Caco-2 (cell line): ENCODE measurements at regions not wholly inside any gene's neighbourhood (a gene's known extent, or its start where the extent isn't known, plus 50 kb on each side); places are given as distances from the start of the nearest gene placed in this dataset.

Source experiments
- BruUV-seq: library from RNA; stranded (reverse); fragments of 400-500 nt; replicated peaks from 2 replicates; lab custom pipeline; 2021; lab: Mats Ljungman, UMichigan
- CTCF ChIA-PET: fragments of 300-600 bp; sonication (Branson Sonifier 250); formaldehyde crosslinking; loops from one replicate; lab custom pipeline; 2022; ENCODE audit warnings: antibody characterized with exemption; lab: Charles Lee
- POLR2A ChIA-PET: fragments of 300-600 bp; sonication (Branson Sonifier 250); formaldehyde crosslinking; loops from one replicate; lab custom pipeline; 2022; ENCODE audit warnings: antibody characterized with exemption; lab: Charles Lee
- DNase-seq, 2 experiments: peaks; one replicate each; pipeline versions ENCODE4 v3.0.0 to v3.0.0-alpha.2; 2020 to 2022
- H3K27me3 ChIP-seq: replicated peaks from 2 replicates; pipeline ENCODE4 v1.6.0; 2011; ENCODE audit warnings: low read length; ENCODE audit not compliant: control insufficient read depth, insufficient read depth
- H3K36me3 ChIP-seq: 2 replicates; pipeline ENCODE4 v1.5.1; 2011; ENCODE audit warnings: low read length; ENCODE audit not compliant: control insufficient read depth, insufficient read depth
- H3K4me1 ChIP-seq: fragments of 250-450 bp; sonication (Bioruptor Pico); 2 replicates; pipeline ENCODE4 v1.5.1; 2020; ENCODE audit warnings: mild to moderate bottlenecking
- H3K4me3 ChIP-seq: 2 replicates; pipeline ENCODE4 v1.5.1; 2011; ENCODE audit warnings: low read depth, mild to moderate bottlenecking, control low read depth, low read length
- H3K9me3 ChIP-seq: fragments of 250-450 bp; sonication (Bioruptor Pico); 2 replicates; pipeline ENCODE4 v1.5.1; 2020; ENCODE audit warnings: mild to moderate bottlenecking, moderate library complexity
- H3K27ac Mint-ChIP-seq: one replicate; pipeline ENCODE4 v1.8.0; 2022; ENCODE audit warnings: mixed read lengths; ENCODE audit not compliant: unreplicated experiment
- H3K27me3 Mint-ChIP-seq: one replicate; pipeline ENCODE4 v1.8.0; 2022; ENCODE audit warnings: mixed read lengths; ENCODE audit not compliant: insufficient read depth, unreplicated experiment
- H3K36me3 Mint-ChIP-seq: one replicate; pipeline ENCODE4 v1.8.0; 2022; ENCODE audit warnings: mild to moderate bottlenecking, mixed read lengths; ENCODE audit not compliant: insufficient read depth, unreplicated experiment
- H3K4me1 Mint-ChIP-seq: one replicate; pipeline ENCODE4 v1.8.0; 2022; ENCODE audit warnings: low read depth, mixed read lengths; ENCODE audit not compliant: unreplicated experiment
- H3K4me3 Mint-ChIP-seq: one replicate; pipeline ENCODE4 v1.8.0; 2022; ENCODE audit warnings: mild to moderate bottlenecking, moderate library complexity, mixed read lengths; ENCODE audit not compliant: unreplicated experiment
- H3K9me3 Mint-ChIP-seq: one replicate; pipeline ENCODE4 v1.8.0; 2022; ENCODE audit warnings: mixed read lengths; ENCODE audit not compliant: unreplicated experiment
- CTCF ChIP-seq, 2 experiments: fragments of 200-600 bp in 1 of 2; IDR thresholded peaks; 1 replicate in 1 of 2; 2 replicates in 1 of 2; pipeline versions ENCODE4 v1.5.1 to v1.8.0; 2011 to 2022; ENCODE audit warnings: antibody characterized with exemption in 1 of 2, control low read depth in 1 of 2, inconsistent platforms in 1 of 2, low read depth in 1 of 2, low read length in 1 of 2, mild to moderate bottlenecking in 1 of 2, moderate library complexity in 1 of 2; ENCODE audit not compliant: insufficient read depth in 1 of 2, severe bottlenecking in 1 of 2, unreplicated experiment in 1 of 2
- intact Hi-C: fragments of 100-400 bp; cut with micrococcal nuclease; formaldehyde crosslinking; loops from one replicate; pipeline ENCODE4 v1.10.0; 2022; ENCODE audit not compliant: unreplicated experiment

DNA sequence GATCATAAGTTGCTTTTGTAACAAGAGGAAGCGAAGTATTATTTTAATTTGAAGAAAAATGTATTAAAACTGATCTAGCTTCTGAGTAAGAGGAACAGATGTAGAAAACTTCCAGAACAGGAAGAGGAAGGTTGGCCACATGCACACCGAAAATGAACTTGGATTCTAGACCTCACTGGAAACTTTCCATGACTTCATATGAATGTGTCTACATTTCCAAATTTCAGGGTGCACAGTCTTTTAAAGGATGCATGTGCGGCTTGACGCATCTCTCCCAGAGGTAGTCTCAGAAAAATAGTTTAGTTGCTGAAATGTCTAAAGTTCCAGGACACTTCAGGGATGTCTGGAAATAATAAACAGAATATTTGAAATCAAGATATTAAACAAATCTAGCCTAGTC, 275.1 kb upstream of the MYOCD start:
- no TSS peak for BruUV-seq
- no peaks in the 10 kb centered on the region for H3K4me1 ChIP-seq
- H3K9me3 ChIP-seq: no peaks in the 10 kb centered on the region
- POLR2A ChIA-PET: no interaction called here
- Mint-ChIP-seq H3K27ac (no peak overlapping the region), H3K4me3 (no peak overlapping the region), H3K36me3 (no peaks in the 10 kb centered on the region), H3K4me1 (no peaks in the 10 kb centered on the region), H3K27me3 (no peaks in the 10 kb centered on the region), H3K9me3 (no peaks in the 10 kb centered on the region)
- intact Hi-C loops: no loop called here
- no peak for TF ChIP-seq CTCF (IDR thresholded peaks at IDR 0.05; ENCODE audit: insufficient read depth in 1 of 2, low read depth in 1 of 2, low read length in 1 of 2, severe bottlenecking in 1 of 2, unreplicated experiment in 1 of 2)
- CTCF ChIA-PET: no interaction called here
- H3K4me3 ChIP-seq: no peak overlapping the region
- H3K27me3 ChIP-seq: no peaks in the 10 kb centered on the region
- DNase-seq: no peak
- no peaks in the 10 kb centered on the region for H3K36me3 ChIP-seq

- BruUV-seq: no TSS peak
- POLR2A ChIA-PET: no interaction called here
Measured at GRCh38 chr17:12391468-12391867, 274.2 kb upstream of the MYOCD start.

DNA sequence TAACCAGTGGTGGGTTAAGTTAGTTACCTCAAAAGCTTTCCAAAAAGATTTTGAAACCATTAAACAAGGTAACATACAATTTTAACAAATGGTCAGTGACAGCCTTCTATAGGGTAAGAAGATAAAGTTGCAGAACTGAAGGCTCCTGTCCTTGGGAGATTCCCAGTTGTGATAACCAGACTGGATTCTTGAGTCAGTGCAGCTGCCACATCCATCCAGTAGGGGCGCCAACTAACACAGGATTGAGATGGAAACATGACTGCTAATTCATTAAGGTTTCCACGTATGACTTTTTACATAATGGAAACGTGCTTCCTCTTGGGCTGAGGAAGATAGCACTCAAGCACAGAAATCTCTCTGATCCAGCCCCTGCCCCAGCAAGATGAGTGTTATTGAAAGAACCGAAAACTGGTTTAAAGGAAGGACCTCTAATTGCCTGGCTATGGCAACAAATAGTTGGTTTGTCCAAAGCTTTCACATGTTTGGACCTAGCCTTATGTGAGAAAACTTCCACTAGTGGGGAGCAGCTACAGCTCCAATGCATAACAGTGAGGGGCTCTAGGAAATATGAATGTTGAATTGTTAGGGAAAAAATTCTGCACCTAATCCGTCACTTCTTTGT, 269.8 kb upstream of the MYOCD start:
- BruUV-seq: no TSS peak
- no peak overlapping the region for H3K4me3 ChIP-seq
- no peaks in the 10 kb centered on the region for H3K4me1 ChIP-seq
- intact Hi-C loops: no loop called here
- Mint-ChIP-seq H3K9me3 (peaks cover 10% of the 10 kb centered on the region), H3K36me3 (no peaks in the 10 kb centered on the region), H3K27ac (no peak overlapping the region), H3K4me3 (no peak overlapping the region), H3K4me1 (no peaks in the 10 kb centered on the region), H3K27me3 (peaks cover 3% of the 10 kb centered on the region)
- ChIA-PET CTCF (no interaction called here), POLR2A (no interaction called here)
- no peaks in the 10 kb centered on the region for H3K27me3 ChIP-seq
- peak in 1 of 2 experiments; percentile 24 for TF ChIP-seq CTCF (IDR thresholded peaks at IDR 0.05; ENCODE audit: insufficient read depth in 1 of 2, low read depth in 1 of 2, low read length in 1 of 2, severe bottlenecking in 1 of 2, unreplicated experiment in 1 of 2)
- no peaks in the 10 kb centered on the region for H3K36me3 ChIP-seq
- H3K9me3 ChIP-seq: no peaks in the 10 kb centered on the region
- peak; percentile 19 to 26 for DNase-seq

More at GRCh38 chr17:12391468-12391867, 274.2 kb upstream of the MYOCD start:
- Histone ChIP-seq H3K36me3 (no peaks in the 10 kb centered on the region), H3K4me3 (no peak overlapping the region), H3K9me3 (no peaks in the 10 kb centered on the region), H3K27me3 (no peaks in the 10 kb centered on the region), H3K4me1 (no peaks in the 10 kb centered on the region)
- TF ChIP-seq CTCF (IDR thresholded peaks at IDR 0.05; ENCODE audit: insufficient read depth in 1 of 2, low read depth in 1 of 2, low read length in 1 of 2, severe bottlenecking in 1 of 2, unreplicated experiment in 1 of 2): no peak
- Mint-ChIP-seq H3K4me1 (no peaks in the 10 kb centered on the region), H3K27me3 (no peaks in the 10 kb centered on the region), H3K36me3 (no peaks in the 10 kb centered on the region), H3K27ac (no peak overlapping the region), H3K9me3 (peaks cover 6% of the 10 kb centered on the region), H3K4me3 (no peak overlapping the region)
- CTCF ChIA-PET: no interaction called here
- intact Hi-C loops: no loop called here
- no peak for DNase-seq
